PC-9 (cell line): ENCODE measurements at regions not wholly inside any gene's neighbourhood (a gene's known extent, or its start where the extent isn't known, plus 50 kb on each side); places are given as distances from the start of the nearest gene placed in this dataset.

Experiments used
- BruUV-seq: library from RNA; stranded (reverse); fragments of 400-500 nt; replicated peaks from 2 replicates; lab custom pipeline; 2021; lab: Mats Ljungman, UMichigan
- CTCF ChIA-PET: fragments of 300-600 bp; sonication (Branson Sonifier 250); formaldehyde crosslinking; loops from one replicate; lab custom pipeline; 2022; ENCODE audit warnings: antibody characterized with exemption; lab: Charles Lee
- POLR2A ChIA-PET: fragments of 300-600 bp; sonication (Branson Sonifier 250); formaldehyde crosslinking; loops from one replicate; lab custom pipeline; 2022; ENCODE audit warnings: antibody characterized with exemption; ENCODE audit not compliant: unreplicated experiment; lab: Charles Lee
- DNase-seq, 2 experiments: peaks; one replicate each; pipeline versions ENCODE4 v3.0.0 to v3.0.0-alpha.2; 2015 to 2022; ENCODE audit warnings: mixed read lengths in 1 of 2
- H2AFZ ChIP-seq: fragments of 200-600 bp; sonication (generic); 2 replicates; pipeline ENCODE4 v1.8.1; 2017; ENCODE audit warnings: antibody characterized with exemption
- H3F3A ChIP-seq: fragments of 200-600 bp; sonication (generic); 2 replicates; pipeline ENCODE4 v1.8.1; 2017; ENCODE audit warnings: antibody characterized with exemption, mild to moderate bottlenecking, low read depth; ENCODE audit not compliant: insufficient read depth
- H3K27ac ChIP-seq: fragments of 200-600 bp; sonication (generic); 2 replicates; pipeline ENCODE4 v1.6.1; 2016; ENCODE audit warnings: mixed run types
- H3K27me3 ChIP-seq: fragments of 200-600 bp; sonication (generic); 2 replicates; pipeline ENCODE4 v1.6.1; 2016; ENCODE audit warnings: low read depth, mixed run types; ENCODE audit not compliant: insufficient read depth
- H3K36me3 ChIP-seq: fragments of 200-600 bp; sonication (generic); 2 replicates; pipeline ENCODE4 v1.6.1; 2016; ENCODE audit warnings: low read depth, mixed run types
- H3K4me1 ChIP-seq: fragments of 200-600 bp; sonication (generic); replicated peaks from 2 replicates; pipeline ENCODE4 v1.6.1; 2016; ENCODE audit warnings: mixed run types; ENCODE audit not compliant: insufficient read depth
- H3K4me2 ChIP-seq: fragments of 200-600 bp; sonication (generic); 2 replicates; pipeline ENCODE4 v1.6.1; 2017; ENCODE audit warnings: mixed run types
- H3K4me3 ChIP-seq: fragments of 200-600 bp; sonication (generic); 2 replicates; pipeline ENCODE4 v1.6.1; 2016; ENCODE audit warnings: mixed run types
- H3K79me2 ChIP-seq: fragments of 200-600 bp; sonication (generic); 2 replicates; pipeline ENCODE4 v1.6.1; 2017; ENCODE audit warnings: low read depth, mixed run types
- H3K9me2 ChIP-seq: fragments of 200-600 bp; sonication (generic); 2 replicates; pipeline ENCODE4 v1.8.1; 2017; ENCODE audit warnings: mild to moderate bottlenecking; ENCODE audit not compliant: insufficient read depth
- H3K9me3 ChIP-seq: fragments of 200-600 bp; sonication (generic); 2 replicates; pipeline ENCODE4 v1.8.1; 2016; ENCODE audit warnings: low read depth; ENCODE audit not compliant: insufficient read depth
- H4K20me1 ChIP-seq: fragments of 200-600 bp; sonication (generic); 2 replicates; pipeline ENCODE4 v1.8.1; 2017; ENCODE audit not compliant: insufficient read depth
- CTCF ChIP-seq: fragments of 200-600 bp; sonication (generic); conservative IDR thresholded peaks from 2 replicates; pipeline ENCODE4 v1.6.1; 2017; ENCODE audit warnings: mixed run types, antibody characterized with exemption, mild to moderate bottlenecking, moderate library complexity
- EZH2 ChIP-seq: fragments of 200-600 bp; sonication (generic); IDR thresholded peaks from 2 replicates; pipeline ENCODE4 v1.8.0; 2017; ENCODE audit warnings: antibody characterized with exemption, low read depth
- intact Hi-C: fragments of 100-400 bp; cut with micrococcal nuclease; formaldehyde crosslinking; loops from one replicate; pipeline ENCODE4 v1.10.0; 2022; ENCODE audit not compliant: unreplicated experiment

GRCh38 chr9:100673249-100673648 is 95.4 kb downstream of the CAVIN4 start:
- Histone ChIP-seq H3F3A (no peaks in the 10 kb centered on the region), H3K79me2 (no peaks in the 10 kb centered on the region), H3K9me3 (no peaks in the 10 kb centered on the region), H3K4me3 (no peak overlapping the region), H3K4me2 (no peak overlapping the region), H3K4me1 (no peaks in the 10 kb centered on the region), H2AFZ (no peak overlapping the region), H3K27ac (no peak overlapping the region), H3K27me3 (no peaks in the 10 kb centered on the region), H4K20me1 (no peaks in the 10 kb centered on the region), H3K9me2 (no peaks in the 10 kb centered on the region), H3K36me3 (no peaks in the 10 kb centered on the region)
- DNase-seq, result no peak
- no TSS peak for BruUV-seq
- intact Hi-C loops, result no loop called here
- CTCF ChIA-PET, result no interaction called here
- TF ChIP-seq EZH2, result no peak
- no peak for TF ChIP-seq CTCF
- POLR2A ChIA-PET, result no interaction called here

- no peaks in the 10 kb centered on the region for H3K79me2 ChIP-seq
- no peaks in the 10 kb centered on the region for H3K36me3 ChIP-seq
- no peak overlapping the region for H3K4me3 ChIP-seq
- intact Hi-C loops, result no loop called here
- no peak for DNase-seq
- no peaks in the 10 kb centered on the region for H3K4me1 ChIP-seq
- no peaks in the 10 kb centered on the region for H4K20me1 ChIP-seq
- H3K27ac ChIP-seq, result no peak overlapping the region
- ChIA-PET POLR2A (no interaction called here), CTCF (no interaction called here)
- no peak overlapping the region for H3K4me2 ChIP-seq
- no peak overlapping the region for H2AFZ ChIP-seq
- no TSS peak for BruUV-seq
- no peaks in the 10 kb centered on the region for H3K9me2 ChIP-seq
- TF ChIP-seq CTCF (no peak), EZH2 (no peak)
- no peaks in the 10 kb centered on the region for H3K27me3 ChIP-seq
- H3F3A ChIP-seq, result no peaks in the 10 kb centered on the region
- no peaks in the 10 kb centered on the region for H3K9me3 ChIP-seq
These were observed 96.7 kb downstream of the CAVIN4 start for GRCh38 chr9:100674419-100675122.

GRCh38 chr9:100679834-100680233 is 102.0 kb downstream of the CAVIN4 start:
- Histone ChIP-seq H3K36me3 (no peaks in the 10 kb centered on the region), H3K4me2 (no peak overlapping the region), H3K9me3 (no peaks in the 10 kb centered on the region), H3K79me2 (no peaks in the 10 kb centered on the region), H3K27ac (no peak overlapping the region), H3K27me3 (peaks cover 9% of the 10 kb centered on the region; the same call in 1 of the 2 replicates), H2AFZ (no peak overlapping the region), H4K20me1 (no peaks in the 10 kb centered on the region), H3K4me3 (no peak overlapping the region), H3F3A (no peaks in the 10 kb centered on the region), H3K9me2 (no peaks in the 10 kb centered on the region), H3K4me1 (no peaks in the 10 kb centered on the region)
- intact Hi-C loops, result no loop called here
- ChIA-PET CTCF (no interaction called here), POLR2A (no interaction called here)
- DNase-seq, result no peak
- no TSS peak for BruUV-seq
- TF ChIP-seq CTCF (no peak), EZH2 (no peak)
